Ascending aorta (tissue), 2 donors: ENCODE measurements at regions not wholly inside any gene's neighbourhood (a gene's known extent, or its start where the extent isn't known, plus 50 kb on each side); places are given as distances from the start of the nearest gene placed in this dataset.

Experiments used
- DNase-seq, 2 donors: peaks; one replicate each; pipeline ENCODE4 v3.0.0-alpha.2; 2019; ENCODE audit warnings: low spot score in 2 of 2
- H3K27ac ChIP-seq, 2 donors: fragments of 200-600 bp; sonication (generic); one replicate each; pipeline ENCODE4 v1.5.1; 2016 to 2017; ENCODE audit warnings: mild to moderate bottlenecking in 1 of 2
- H3K27me3 ChIP-seq: fragments of 200-600 bp; sonication (generic); one replicate; pipeline ENCODE4 v1.5.1; 2017
- H3K36me3 ChIP-seq, 2 donors: fragments of 200-600 bp; sonication (generic); one replicate each; pipeline ENCODE4 v1.5.1; 2016
- H3K4me1 ChIP-seq, 2 donors: fragments of 200-600 bp; sonication (generic); one replicate each; pipeline ENCODE4 v1.5.1; 2016 to 2017; ENCODE audit warnings: mild to moderate bottlenecking in 1 of 2
- H3K4me3 ChIP-seq, 2 donors: fragments of 200-600 bp; sonication (generic); one replicate each; pipeline ENCODE4 v1.5.1; 2016 to 2017; ENCODE audit warnings: mild to moderate bottlenecking in 1 of 2
- H3K9me3 ChIP-seq, 2 donors: fragments of 200-600 bp; sonication (generic); one replicate each; pipeline ENCODE4 v1.5.1; 2016
- intact Hi-C: fragments of 100-400 bp; cut with DNase I; formaldehyde crosslinking; loops from one replicate; pipeline ENCODE4 v1.15.1; 2023
- TF ChIP-seq, protein P1 (sequence below), 3 experiments: fragments of 200-600 bp in 2 of 3; fragments of 450-650 bp in 1 of 3; sonication (generic) in 2 of 3; IDR thresholded peaks; one replicate each; pipeline ENCODE4 v1.5.1; 2016 to 2019; ENCODE audit warnings: antibody characterized with exemption in 3 of 3, mild to moderate bottlenecking in 1 of 3, moderate library complexity in 1 of 3

DNA sequence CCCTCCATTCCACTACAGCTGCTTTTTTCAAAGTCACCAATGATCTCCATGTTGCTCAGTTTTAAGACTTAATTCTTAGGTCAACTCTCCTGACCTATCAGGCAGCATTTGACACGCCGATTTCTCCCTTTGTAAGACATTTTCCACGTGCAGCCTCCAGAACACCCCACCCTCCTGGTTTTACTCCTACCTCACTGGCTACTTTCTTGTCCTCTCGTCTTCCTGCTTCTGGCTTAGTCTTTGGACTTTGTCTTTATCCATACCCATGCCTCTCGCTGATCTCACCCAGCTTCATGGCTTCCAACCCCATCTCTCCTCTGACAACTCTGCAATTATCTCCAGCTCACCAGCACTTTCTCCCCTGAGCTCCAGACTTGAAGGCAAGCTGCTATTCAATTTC, 99.3 kb upstream of the UMPS start:
- Histone ChIP-seq H3K4me1 (no peaks in the 10 kb centered on the region), H3K9me3 (no peaks in the 10 kb centered on the region), H3K4me3 (no peak overlapping the region), H3K27me3 (no peaks in the 10 kb centered on the region), H3K36me3 (peaks cover 24 to 33% of the 10 kb centered on the region in 2 donors), H3K27ac (no peak overlapping the region)
- DNase-seq = no peak
- intact Hi-C loops = no loop called here
- TF ChIP-seq, protein P1, sequence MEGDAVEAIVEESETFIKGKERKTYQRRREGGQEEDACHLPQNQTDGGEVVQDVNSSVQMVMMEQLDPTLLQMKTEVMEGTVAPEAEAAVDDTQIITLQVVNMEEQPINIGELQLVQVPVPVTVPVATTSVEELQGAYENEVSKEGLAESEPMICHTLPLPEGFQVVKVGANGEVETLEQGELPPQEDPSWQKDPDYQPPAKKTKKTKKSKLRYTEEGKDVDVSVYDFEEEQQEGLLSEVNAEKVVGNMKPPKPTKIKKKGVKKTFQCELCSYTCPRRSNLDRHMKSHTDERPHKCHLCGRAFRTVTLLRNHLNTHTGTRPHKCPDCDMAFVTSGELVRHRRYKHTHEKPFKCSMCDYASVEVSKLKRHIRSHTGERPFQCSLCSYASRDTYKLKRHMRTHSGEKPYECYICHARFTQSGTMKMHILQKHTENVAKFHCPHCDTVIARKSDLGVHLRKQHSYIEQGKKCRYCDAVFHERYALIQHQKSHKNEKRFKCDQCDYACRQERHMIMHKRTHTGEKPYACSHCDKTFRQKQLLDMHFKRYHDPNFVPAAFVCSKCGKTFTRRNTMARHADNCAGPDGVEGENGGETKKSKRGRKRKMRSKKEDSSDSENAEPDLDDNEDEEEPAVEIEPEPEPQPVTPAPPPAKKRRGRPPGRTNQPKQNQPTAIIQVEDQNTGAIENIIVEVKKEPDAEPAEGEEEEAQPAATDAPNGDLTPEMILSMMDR (IDR thresholded peaks at IDR 0.05) = no peak

DNA sequence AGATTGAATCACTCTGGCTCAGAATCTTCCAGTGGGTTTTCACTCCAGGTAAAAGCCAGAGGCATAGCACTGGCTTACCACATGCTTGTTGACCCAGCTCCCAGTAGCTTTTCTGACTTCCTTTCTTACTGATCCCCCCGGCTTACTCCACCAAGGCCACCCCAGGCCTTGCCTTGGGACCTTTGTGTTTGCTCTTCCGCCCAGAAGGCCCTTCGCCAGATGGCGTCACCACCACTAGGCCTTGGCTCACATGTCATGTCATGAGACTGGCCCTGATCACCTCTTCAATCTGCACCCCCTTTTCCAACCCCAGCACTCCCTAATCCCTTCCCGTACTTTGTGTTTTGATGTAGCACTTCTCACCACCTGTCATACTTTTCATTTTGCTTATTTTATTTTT, 98.5 kb upstream of the UMPS start:
- intact Hi-C loops = no loop called here
- Histone ChIP-seq H3K9me3 (no peaks in the 10 kb centered on the region), H3K4me3 (no peak overlapping the region), H3K27ac (no peak overlapping the region), H3K27me3 (no peaks in the 10 kb centered on the region), H3K4me1 (no peaks in the 10 kb centered on the region), H3K36me3 (peaks cover 25 to 34% of the 10 kb centered on the region in 2 donors)
- TF ChIP-seq, protein P1 (IDR thresholded peaks at IDR 0.05) = no peak
- DNase-seq = no peak

DNA sequence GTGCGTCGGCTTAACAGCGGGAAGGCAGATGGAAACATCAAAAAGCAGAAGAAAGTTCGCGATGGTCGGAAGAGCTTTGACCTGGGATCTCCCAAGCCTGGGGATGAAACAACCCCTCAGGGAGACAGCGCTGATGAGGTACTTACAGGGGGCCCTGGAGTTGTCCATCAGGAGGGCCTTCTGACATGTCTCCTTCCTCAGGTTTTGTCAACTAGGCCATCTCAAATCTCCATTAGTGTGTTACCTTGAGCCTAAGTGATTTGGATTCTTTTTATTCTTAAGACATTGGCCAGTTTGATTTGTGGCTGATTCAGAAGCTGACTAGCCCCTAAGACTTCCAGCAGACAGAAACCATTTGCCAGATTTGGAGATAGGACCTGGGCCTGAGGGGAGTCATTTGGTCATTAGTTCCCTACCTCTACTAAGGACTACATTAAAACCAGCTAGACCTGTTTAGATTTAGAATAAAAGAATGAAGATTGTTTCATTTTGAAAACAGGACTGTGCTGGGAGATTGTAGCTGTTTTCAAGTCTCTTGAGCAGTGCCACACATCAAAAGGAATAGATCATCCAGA, 97.6 kb upstream of the UMPS start:
- no peak overlapping the region for H3K4me3 ChIP-seq
- H3K36me3 ChIP-seq = peaks cover 34 to 44% of the 10 kb centered on the region in 2 donors
- intact Hi-C loops = no loop called here
- H3K27ac ChIP-seq = no peak overlapping the region
- H3K27me3 ChIP-seq = no peaks in the 10 kb centered on the region
- H3K9me3 ChIP-seq = no peaks in the 10 kb centered on the region
- TF ChIP-seq, protein P1 (IDR thresholded peaks at IDR 0.05) = no peak
- no peak for DNase-seq
- no peaks in the 10 kb centered on the region for H3K4me1 ChIP-seq

DNA sequence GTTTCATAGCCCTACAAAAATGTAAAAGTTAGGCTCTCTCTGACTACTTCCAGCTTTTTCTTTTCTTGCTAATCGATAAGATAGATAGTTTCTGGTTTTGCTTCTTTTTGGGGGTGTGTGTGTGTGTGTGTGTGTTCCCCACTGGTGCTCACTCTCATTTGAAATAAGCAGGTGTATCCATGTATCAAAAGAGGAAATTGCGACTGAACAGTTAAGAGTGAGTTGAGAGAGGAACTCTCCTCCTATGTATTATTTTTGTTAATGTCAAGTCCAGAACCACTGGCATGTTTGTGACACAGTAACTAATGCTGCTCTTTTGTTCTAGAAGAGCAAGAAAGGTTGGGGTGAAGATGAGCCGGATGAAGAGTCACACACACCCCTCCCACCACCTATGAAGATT, 96.7 kb upstream of the UMPS start:
- no peak overlapping the region for H3K27ac ChIP-seq
- peaks cover 37 to 45% of the 10 kb centered on the region in 2 donors for H3K36me3 ChIP-seq
- H3K27me3 ChIP-seq = no peaks in the 10 kb centered on the region
- intact Hi-C loops = no loop called here
- no peak for DNase-seq
- no peaks in the 10 kb centered on the region for H3K4me1 ChIP-seq
- TF ChIP-seq, protein P1 (IDR thresholded peaks at IDR 0.05) = no peak
- no peak overlapping the region for H3K4me3 ChIP-seq
- H3K9me3 ChIP-seq = no peaks in the 10 kb centered on the region

DNA sequence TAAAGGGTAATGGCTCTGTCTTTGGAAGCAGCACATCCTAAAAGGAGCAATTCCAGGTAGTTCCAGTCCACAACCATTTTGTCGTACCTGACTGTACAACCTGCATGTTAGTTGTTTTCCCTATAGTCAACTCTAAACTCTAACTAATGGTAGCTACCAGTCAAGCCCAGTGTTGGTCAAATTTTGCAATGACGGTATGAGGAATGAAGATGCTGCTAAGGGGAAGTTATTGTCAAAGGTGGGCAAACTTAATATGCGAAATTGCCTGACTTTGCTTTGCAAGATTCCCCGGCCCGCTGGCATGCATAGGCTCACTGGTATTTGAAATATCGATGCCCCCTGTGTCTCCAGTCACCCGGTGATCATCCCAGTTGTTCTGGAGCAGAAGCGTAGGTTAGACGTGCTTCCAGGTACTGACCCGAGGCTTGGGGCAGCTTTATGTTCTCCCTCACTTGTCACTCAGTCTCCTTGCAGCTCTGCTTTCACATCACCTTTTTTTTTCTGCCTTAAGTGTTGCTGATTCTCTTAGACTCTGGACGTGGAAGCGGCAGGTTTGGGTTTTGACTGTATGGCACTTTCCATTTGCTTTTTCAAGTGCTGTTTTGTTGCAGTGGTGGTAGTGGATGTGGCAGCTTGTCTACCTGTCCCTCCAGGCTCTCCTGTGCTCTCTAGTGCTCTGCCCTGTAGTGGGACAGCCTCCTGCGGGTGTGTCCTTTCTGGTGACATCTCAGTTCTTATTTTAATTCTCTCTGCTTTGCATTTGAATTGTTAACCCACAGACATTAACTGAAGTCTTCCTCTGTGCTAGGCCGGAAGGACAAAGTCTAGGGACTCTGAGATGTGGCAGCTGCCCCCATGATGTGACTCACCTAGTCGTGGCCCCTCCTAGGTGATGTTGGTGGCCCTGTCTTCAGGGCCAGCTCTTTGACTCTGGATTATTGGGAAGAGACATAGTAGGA, 95.8 kb upstream of the UMPS start:
- Histone ChIP-seq H3K27me3 (no peaks in the 10 kb centered on the region), H3K4me1 (no peaks in the 10 kb centered on the region), H3K27ac (no peak overlapping the region), H3K36me3 (peaks cover 37 to 51% of the 10 kb centered on the region in 2 donors), H3K9me3 (no peaks in the 10 kb centered on the region), H3K4me3 (no peak overlapping the region)
- intact Hi-C loops = no loop called here
- DNase-seq = no peak
- TF ChIP-seq, protein P1 (IDR thresholded peaks at IDR 0.05) = no peak
